ENCODE measurements at regions not wholly inside any gene's neighbourhood (a gene's known extent, or its start where the extent isn't known, plus 50 kb on each side); places are given as distances from the start of the nearest gene placed in this dataset.
"Not testable (repeated sequence)": the region's sequence is repeated elsewhere in the genome, so short reads cannot be mapped to it uniquely, and the experiment has no call there.

GRCh38 chr12:131422744-131423143 lies 288.1 kb upstream of the SFSWAP start:
- DNase-seq = no peak
- intact Hi-C loops (cut with DNase I) = no loop called here
- ATAC-seq (ENCODE audit: poor library complexity) = no peak

- DNase-seq (no peak), ATAC-seq (ENCODE audit: poor library complexity) (no peak)
- intact Hi-C loops (cut with DNase I) = no loop called here
Measured at GRCh38 chr12:131424270-131424669, 286.6 kb upstream of the SFSWAP start.

GRCh38 chr12:131425112-131426075 lies 285.5 kb upstream of the SFSWAP start:
- intact Hi-C loops (cut with DNase I) = no loop called here
- DNase-seq = no peak
- no peak for ATAC-seq (ENCODE audit: poor library complexity)

GRCh38 chr12:131428091-131428685 lies 282.7 kb upstream of the SFSWAP start:
- ATAC-seq (ENCODE audit: poor library complexity) (no peak), DNase-seq (no peak)

GRCh38 chr12:131429221-131429620 lies 281.7 kb upstream of the SFSWAP start:
- ATAC-seq (ENCODE audit: poor library complexity); intact Hi-C loops (cut with DNase I); DNase-seq: not testable (repeated sequence)

More at GRCh38 chr12:131428091-131428685, 282.7 kb upstream of the SFSWAP start:
- intact Hi-C loops (cut with DNase I) = no loop called here

GRCh38 chr12:131429697-131430096 lies 281.2 kb upstream of the SFSWAP start:
- ATAC-seq (ENCODE audit: poor library complexity); intact Hi-C loops (cut with DNase I); DNase-seq: not testable (repeated sequence)

- ATAC-seq (ENCODE audit: poor library complexity) (no peak), DNase-seq (no peak)
- intact Hi-C loops (cut with DNase I) = no loop called here
Measured at GRCh38 chr12:131430158-131430742, 280.6 kb upstream of the SFSWAP start.

- DNase-seq; intact Hi-C loops (cut with DNase I); ATAC-seq (ENCODE audit: poor library complexity): not testable (repeated sequence)
Measured at GRCh38 chr12:131431126-131431655, 279.7 kb upstream of the SFSWAP start.

GRCh38 chr12:131432532-131433260 lies 278.2 kb upstream of the SFSWAP start:
- ATAC-seq (ENCODE audit: poor library complexity) (no peak), DNase-seq (no peak)
- intact Hi-C loops (cut with DNase I) = no loop called here

- ATAC-seq (ENCODE audit: poor library complexity) (no peak), DNase-seq (no peak)
- intact Hi-C loops (cut with DNase I) = no loop called here
Measured at GRCh38 chr12:131434208-131435125, 276.4 kb upstream of the SFSWAP start.

- ATAC-seq (ENCODE audit: poor library complexity) (no peak), DNase-seq (no peak)
- intact Hi-C loops (cut with DNase I) = no loop called here
Measured at GRCh38 chr12:131436922-131437705, 273.8 kb upstream of the SFSWAP start.

- ATAC-seq (ENCODE audit: poor library complexity) (no peak), DNase-seq (no peak)
- intact Hi-C loops (cut with DNase I) = no loop called here
Measured at GRCh38 chr12:131437706-131438492, 273.0 kb upstream of the SFSWAP start.

GRCh38 chr12:131438493-131438835 lies 272.4 kb upstream of the SFSWAP start:
- ATAC-seq (ENCODE audit: poor library complexity); intact Hi-C loops (cut with DNase I); DNase-seq: not testable (repeated sequence)

GRCh38 chr12:131438881-131439280 lies 272.0 kb upstream of the SFSWAP start:
- no peak for DNase-seq
- ATAC-seq (ENCODE audit: poor library complexity) = no peak
- intact Hi-C loops (cut with DNase I) = no loop called here

- DNase-seq; intact Hi-C loops (cut with DNase I); ATAC-seq (ENCODE audit: poor library complexity): not testable (repeated sequence)
Measured at GRCh38 chr12:131439752-131440151, 271.1 kb upstream of the SFSWAP start.
